Thyroid gland (tissue), 4 donors: ENCODE measurements at regions not wholly inside any gene's neighbourhood (a gene's known extent, or its start where the extent isn't known, plus 50 kb on each side); places are given as distances from the start of the nearest gene placed in this dataset.

Experiments used
- POLR2A ChIP-seq, 2 donors: fragments of 450-650 bp; IDR thresholded peaks; one replicate each; pipeline ENCODE4 v1.6.1; 2017; ENCODE audit warnings: antibody characterized with exemption in 2 of 2, mild to moderate bottlenecking in 2 of 2, moderate library complexity in 1 of 2
- TF ChIP-seq, protein P1 (sequence below), 6 experiments: fragments of 200-600 bp in 3 of 6; fragments of 450-650 bp in 3 of 6; sonication (generic) in 3 of 6; IDR thresholded peaks; one replicate each; pipeline ENCODE4 v1.5.1; 2016 to 2019; ENCODE audit warnings: antibody characterized with exemption in 6 of 6, mild to moderate bottlenecking in 2 of 6, inconsistent platforms in 1 of 6, moderate library complexity in 1 of 6

DNA sequence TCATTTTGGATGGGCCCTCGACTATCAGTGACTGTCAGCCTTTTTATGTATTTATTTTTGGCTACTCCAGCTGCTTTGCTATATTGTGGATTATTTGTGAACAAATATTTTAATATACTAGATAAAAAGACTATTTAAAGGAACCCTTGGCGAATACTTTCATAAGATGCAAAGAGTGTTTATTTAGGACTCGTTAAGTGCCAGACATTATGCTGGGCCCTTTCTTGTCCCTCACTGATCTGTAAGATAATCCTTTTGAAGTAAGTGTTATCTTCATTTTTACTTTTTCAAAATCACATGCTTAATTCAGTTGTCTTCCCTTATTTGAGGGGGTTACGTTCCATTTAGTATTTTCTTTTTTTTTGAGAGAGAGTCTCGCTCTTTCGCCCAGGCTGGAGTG, 376.8 kb upstream of the C2CD4B start:
- TF ChIP-seq POLR2A (IDR thresholded peaks at IDR 0.05), result no peak
- TF ChIP-seq, protein P1, sequence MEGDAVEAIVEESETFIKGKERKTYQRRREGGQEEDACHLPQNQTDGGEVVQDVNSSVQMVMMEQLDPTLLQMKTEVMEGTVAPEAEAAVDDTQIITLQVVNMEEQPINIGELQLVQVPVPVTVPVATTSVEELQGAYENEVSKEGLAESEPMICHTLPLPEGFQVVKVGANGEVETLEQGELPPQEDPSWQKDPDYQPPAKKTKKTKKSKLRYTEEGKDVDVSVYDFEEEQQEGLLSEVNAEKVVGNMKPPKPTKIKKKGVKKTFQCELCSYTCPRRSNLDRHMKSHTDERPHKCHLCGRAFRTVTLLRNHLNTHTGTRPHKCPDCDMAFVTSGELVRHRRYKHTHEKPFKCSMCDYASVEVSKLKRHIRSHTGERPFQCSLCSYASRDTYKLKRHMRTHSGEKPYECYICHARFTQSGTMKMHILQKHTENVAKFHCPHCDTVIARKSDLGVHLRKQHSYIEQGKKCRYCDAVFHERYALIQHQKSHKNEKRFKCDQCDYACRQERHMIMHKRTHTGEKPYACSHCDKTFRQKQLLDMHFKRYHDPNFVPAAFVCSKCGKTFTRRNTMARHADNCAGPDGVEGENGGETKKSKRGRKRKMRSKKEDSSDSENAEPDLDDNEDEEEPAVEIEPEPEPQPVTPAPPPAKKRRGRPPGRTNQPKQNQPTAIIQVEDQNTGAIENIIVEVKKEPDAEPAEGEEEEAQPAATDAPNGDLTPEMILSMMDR (IDR thresholded peaks at IDR 0.05), result no peak
